Lower leg skin (tissue), 4 donors: ENCODE measurements at regions not wholly inside any gene's neighbourhood (a gene's known extent, or its start where the extent isn't known, plus 50 kb on each side); places are given as distances from the start of the nearest gene placed in this dataset.

Source experiments
- DNase-seq, 2 donors: peaks; one replicate each; pipeline ENCODE4 v3.0.0-alpha.2; 2019; ENCODE audit warnings: low spot score in 2 of 2
- H3K4me3 ChIP-seq: fragments of 200-600 bp; sonication (generic); 2 replicates; pipeline ENCODE4 v1.5.1; 2017; ENCODE audit warnings: mild to moderate bottlenecking, low read depth; ENCODE audit not compliant: poor library complexity, severe bottlenecking
- POLR2A ChIP-seq, 2 donors: fragments of 450-650 bp; IDR thresholded peaks; one replicate each; pipeline ENCODE4 v1.6.1; 2016 to 2017; ENCODE audit warnings: antibody characterized with exemption in 2 of 2, mild to moderate bottlenecking in 1 of 2, moderate library complexity in 1 of 2
- WGBS, 2 donors: methylation state at CpG; one replicate each; pipeline ENCODE4 v1.1.5; 2018; 5-methylcytosine and 5-hydroxymethylcytosine counted together
- intact Hi-C: fragments of 100-400 bp; cut with DNase I; formaldehyde crosslinking; loops from one replicate; pipeline ENCODE4 v1.15.0; 2023; ENCODE audit warnings: low total_unique reads
- microRNA counts, 2 donors: library from miRNA; unstranded; fragments of <30 nt; microRNA quantifications; one replicate each; lab custom pipeline; 2016
- microRNA-seq, 2 donors: library from miRNA; unstranded; fragments of <30 nt; microRNA quantifications; one replicate each; pipeline ENCODE4, GENCODE V29; 2016; ENCODE audit warnings: borderline replicate concordance in 2 of 2, borderline number of aligned reads in 1 of 2
- TF ChIP-seq, protein P1 (sequence below), 3 donors: fragments of 450-650 bp; IDR thresholded peaks; one replicate each; pipeline ENCODE4 v1.5.1; 2016; ENCODE audit warnings: antibody characterized with exemption in 3 of 3, mild to moderate bottlenecking in 3 of 3, moderate library complexity in 2 of 3

- 60 to 73% methylated on average over 3 of the region's 3 CpGs for WGBS, 2 donors
These were observed 54.9 kb upstream of the MDGA2 start for GRCh38 chr14:47730296-47730695.

More at GRCh38 chr14:47730296-47730695, 54.9 kb upstream of the MDGA2 start:
- intact Hi-C loops = no loop called here
- TF ChIP-seq, protein P1, sequence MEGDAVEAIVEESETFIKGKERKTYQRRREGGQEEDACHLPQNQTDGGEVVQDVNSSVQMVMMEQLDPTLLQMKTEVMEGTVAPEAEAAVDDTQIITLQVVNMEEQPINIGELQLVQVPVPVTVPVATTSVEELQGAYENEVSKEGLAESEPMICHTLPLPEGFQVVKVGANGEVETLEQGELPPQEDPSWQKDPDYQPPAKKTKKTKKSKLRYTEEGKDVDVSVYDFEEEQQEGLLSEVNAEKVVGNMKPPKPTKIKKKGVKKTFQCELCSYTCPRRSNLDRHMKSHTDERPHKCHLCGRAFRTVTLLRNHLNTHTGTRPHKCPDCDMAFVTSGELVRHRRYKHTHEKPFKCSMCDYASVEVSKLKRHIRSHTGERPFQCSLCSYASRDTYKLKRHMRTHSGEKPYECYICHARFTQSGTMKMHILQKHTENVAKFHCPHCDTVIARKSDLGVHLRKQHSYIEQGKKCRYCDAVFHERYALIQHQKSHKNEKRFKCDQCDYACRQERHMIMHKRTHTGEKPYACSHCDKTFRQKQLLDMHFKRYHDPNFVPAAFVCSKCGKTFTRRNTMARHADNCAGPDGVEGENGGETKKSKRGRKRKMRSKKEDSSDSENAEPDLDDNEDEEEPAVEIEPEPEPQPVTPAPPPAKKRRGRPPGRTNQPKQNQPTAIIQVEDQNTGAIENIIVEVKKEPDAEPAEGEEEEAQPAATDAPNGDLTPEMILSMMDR (IDR thresholded peaks at IDR 0.05) = no peak
- TF ChIP-seq POLR2A (IDR thresholded peaks at IDR 0.05) = no peak
- H3K4me3 ChIP-seq = no peak overlapping the region
- no peak for DNase-seq

MicroRNAs in the stretch of these regions (microRNA counts, 767-probe panel; counts per million panel counts)
- 0 to 358 counts per million in 2 donors for microRNA hsa-miR-548y (lab: Ali Mortazavi, UCI)

Small RNA genes lying in the stretch of these regions (microRNA-seq; reads per million reads assigned to microRNA genes)
- 0 reads per million in 2 donors for gene MIR548Y
